ENCODE measurements at regions not wholly inside any gene's neighbourhood (a gene's known extent, or its start where the extent isn't known, plus 50 kb on each side); places are given as distances from the start of the nearest gene placed in this dataset.

DNA sequence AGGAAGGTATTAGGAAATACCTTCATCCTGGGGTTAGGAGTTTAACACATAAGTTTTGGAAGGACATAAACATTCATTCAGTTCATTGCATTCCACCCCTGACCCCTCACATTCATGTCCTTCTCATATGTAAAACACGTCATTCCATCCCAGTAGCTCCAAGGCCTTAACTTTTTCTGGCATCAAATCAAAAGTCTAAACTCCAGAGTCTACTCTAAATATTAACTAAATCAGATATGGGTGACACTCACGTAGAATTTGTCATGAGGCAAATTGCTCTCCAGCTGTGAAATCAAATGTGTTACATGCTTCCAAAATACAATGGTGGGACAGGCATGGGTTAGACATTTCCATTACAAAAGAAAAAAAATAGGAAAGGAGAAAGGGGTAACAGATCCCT lies 298.2 kb upstream of the LRRC7 start:
- no peak for DNase-seq

DNA sequence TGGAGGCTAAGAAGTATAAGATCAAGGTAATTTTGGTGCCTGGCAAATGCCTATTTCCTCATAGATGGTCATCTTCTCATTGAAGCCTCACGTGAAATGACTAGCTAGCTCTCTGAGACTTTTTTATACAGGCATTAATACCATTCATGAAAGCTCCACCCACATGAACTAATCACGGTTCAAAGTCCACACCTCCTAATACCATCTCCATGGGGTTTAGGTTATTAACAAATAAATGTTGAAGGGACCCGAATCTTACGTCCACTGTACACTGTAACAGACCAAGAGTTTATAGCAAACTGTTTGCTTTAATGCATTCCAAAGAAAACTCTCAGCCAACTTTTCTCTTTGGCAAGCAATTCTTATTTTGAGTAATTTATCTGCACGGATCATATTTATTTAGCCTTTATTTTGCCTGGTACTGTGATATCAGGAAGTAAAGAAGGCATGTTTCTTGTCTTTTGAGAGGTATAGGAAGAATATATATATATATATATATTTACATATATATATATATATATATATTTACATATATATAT lies 296.1 kb upstream of the LRRC7 start:
- DNase-seq: no peak

DNA sequence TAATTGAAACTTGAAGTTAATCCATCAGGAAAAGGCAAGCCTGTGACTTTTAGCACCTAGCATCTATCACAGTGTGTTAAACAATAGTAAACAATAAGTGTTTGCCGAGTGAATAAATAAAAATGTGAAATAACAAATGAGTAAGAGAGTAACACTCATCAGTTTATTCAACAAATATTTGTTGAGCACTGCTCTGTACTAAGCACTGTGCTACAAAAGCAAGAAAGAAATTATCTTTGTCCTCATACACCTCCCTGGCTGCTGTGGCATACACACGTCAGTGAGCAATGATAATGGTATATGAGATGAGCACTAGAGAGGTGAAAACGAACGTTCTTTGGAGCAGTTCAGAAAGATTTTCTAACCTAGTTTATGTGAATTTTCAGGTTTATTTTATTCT lies 295.0 kb upstream of the LRRC7 start:
- DNase-seq: no peak

DNA sequence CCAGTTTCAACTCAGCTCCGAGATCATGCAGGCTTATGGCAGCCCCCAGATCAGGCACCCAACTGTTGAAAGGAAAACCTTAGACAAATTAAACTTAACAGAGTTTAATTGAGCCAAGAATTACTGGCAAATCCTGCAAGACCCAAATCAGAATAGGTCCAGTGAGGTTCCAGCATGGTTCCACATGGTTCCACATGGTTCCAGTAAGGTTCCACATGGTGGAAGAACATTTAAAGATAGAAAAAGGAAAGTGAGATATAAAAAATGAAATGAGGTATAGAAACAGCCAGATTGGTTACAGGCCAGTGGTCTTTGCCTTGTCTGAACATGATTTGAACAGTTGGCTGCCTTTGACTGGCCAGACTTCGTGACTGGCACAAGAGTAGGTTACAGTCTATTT lies 288.8 kb upstream of the LRRC7 start:
- DNase-seq: no peak

DNA sequence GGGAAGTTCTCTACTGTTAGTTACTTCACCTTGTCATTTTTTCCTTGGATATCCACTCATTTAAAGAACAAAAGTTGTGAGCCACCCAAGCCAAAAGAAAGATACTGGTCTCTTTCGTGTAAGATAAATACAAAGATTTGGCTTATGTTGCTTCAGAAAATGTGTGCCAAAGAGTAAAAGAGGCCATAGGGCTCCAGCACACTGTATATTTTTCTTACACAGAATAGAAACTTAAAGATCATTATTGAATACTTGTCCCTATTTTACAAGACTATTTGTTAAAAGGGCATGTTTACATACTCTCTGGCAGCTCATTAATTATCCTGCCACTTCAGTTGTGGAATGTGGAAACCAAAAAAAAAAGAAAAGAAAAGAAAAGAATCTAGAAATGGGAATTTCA lies 284.2 kb upstream of the LRRC7 start:
- DNase-seq: no peak

DNA sequence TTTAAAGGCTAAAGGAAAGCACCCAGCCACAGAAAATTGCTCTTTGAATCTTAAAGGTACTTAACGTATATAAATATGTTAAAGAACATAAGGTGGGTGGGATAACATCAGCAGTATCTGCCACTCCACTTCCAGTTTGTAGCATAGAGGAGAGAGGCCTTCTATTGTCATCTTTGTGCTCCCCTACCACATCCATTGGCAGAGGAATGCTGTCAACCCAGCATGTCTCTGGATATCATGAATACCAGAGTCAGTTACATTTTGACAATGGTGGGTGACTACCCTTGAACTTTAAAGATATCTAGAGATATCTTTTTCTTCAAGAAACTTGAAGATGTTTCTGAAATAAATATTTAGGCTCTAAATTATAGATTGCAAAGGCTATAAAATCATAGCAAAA lies 283.2 kb upstream of the LRRC7 start:
- DNase-seq: no peak

DNA sequence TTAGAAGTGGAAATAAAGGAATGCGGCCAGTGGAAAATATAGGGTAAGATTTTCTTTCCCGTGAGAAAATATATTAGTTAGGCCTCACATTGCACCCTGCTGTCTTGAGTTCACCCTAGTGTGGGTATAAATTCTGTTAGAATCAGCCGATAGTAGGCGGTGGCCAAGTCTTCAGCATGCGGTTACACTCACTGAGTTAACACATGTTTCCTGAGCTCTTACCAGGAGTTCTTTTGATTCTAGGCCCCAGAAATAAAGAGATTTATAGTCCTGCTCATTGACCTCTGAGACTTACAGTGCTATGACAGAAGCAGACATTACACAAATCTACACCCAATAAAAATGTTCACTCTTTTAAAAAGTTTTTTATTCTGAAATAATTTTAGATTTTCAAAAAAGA lies 279.3 kb upstream of the LRRC7 start:
- no peak for DNase-seq

DNA sequence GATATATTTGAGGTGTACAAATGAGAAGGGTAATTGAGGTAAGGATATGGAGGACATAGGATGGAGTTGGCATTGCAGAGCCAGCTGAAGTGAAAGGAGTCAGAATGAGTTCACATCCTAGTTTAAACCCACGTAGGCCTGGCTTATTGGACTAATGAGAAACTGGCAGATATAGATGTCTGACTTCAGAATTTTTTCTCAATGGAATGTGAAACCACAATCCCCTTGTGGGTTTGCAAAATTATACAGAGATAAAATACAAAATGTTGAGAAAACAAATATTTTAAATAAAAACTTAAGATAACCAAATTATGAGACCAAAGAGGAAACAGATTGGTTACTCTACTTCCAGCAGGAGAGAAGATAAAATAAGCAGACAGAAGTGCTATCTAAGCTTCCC lies 277.4 kb upstream of the LRRC7 start:
- DNase-seq: no peak

DNA sequence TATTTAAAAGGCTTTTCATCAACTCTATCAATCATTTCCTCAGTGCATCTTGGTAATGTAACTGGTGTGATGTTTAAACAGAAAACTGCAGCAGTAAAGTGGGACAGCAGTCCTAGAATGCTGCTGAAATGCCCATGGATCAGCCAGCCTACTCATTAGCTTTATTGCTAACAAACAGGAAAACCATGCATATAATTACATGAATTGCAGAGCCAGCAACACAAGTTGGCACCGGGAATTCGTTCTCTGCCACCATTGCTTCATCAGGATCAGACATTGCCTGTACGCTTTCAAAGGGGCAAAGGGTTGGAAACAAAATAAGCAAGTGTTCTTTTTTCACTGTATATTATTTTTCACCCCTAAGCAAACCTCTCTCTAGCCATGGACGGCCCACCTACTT lies 276.2 kb upstream of the LRRC7 start:
- DNase-seq: no peak

DNA sequence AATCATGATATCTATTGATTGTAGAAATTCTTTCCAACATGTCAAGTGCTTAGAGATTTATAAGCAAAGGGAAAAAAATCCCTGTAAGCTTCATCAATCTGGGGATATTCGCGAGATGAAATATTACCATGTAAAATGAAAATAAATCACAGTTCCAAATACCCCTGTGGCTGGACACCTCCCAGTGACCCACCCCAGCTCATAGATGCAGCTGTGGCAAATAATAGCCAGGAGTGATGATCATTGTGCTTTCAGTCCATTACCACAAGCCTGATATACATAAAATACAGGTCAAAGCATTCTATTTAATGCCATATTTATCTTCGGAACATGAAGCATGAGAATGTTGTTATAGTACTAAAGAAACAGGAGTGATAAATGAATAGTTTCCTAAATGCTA lies 274.9 kb upstream of the LRRC7 start:
- DNase-seq: no peak

DNA sequence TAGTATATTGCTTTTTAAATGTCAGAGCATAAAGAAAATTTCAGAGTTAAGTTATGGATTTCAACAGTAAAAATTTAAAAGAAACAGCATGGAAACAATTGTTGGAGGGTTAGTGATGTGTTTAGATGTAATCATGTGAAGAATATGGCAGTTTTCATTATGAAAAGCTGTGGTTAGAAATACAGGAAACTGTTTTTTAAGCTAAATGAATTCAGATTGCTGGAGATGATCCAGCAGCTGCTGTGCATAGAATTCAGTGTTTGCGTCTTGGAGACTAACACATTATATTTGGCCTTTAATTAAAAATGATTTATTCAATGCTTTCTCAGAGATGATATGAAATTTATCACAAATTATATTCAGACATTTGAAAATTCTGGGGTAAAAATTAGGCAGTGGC lies 273.6 kb upstream of the LRRC7 start:
- no peak for DNase-seq

DNA sequence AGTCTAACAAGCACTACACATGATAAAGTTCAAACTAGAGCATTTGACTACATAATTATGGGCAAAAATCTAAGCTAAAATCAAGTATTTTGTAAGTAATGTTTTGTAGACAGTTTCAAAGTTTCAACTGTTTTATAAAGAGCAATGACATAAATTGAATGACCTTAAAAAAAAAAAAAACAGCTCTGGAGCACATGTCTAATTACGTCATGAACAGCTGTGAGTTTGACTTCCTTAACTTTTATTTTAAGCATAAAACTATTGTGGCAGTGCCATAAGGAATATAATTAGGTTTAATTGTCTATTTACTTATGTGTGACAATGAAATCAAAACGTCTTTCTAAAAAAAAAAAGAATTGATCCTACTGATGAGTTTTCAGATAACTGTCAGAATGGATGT lies 272.5 kb upstream of the LRRC7 start:
- DNase-seq: no peak

DNA sequence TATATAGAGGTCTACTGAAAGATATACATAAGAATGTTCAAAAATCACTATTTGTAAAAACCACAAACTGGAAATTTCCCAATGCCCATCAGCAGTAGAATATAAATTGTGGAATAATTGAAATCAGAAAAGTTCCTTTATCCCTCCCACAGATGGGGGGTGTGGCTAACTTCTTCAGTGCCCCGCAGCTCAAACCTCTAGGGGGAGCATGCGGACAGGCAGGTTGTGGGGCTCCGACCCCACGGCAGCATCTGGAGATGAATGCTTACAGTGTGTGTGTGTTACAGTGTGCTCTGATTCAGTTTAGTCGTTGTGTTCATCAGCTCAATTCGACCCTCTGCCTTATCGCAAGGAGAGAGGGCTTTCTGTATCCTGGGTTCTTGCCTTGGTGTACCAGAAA lies 262.1 kb upstream of the LRRC7 start:
- DNase-seq: no peak

DNA sequence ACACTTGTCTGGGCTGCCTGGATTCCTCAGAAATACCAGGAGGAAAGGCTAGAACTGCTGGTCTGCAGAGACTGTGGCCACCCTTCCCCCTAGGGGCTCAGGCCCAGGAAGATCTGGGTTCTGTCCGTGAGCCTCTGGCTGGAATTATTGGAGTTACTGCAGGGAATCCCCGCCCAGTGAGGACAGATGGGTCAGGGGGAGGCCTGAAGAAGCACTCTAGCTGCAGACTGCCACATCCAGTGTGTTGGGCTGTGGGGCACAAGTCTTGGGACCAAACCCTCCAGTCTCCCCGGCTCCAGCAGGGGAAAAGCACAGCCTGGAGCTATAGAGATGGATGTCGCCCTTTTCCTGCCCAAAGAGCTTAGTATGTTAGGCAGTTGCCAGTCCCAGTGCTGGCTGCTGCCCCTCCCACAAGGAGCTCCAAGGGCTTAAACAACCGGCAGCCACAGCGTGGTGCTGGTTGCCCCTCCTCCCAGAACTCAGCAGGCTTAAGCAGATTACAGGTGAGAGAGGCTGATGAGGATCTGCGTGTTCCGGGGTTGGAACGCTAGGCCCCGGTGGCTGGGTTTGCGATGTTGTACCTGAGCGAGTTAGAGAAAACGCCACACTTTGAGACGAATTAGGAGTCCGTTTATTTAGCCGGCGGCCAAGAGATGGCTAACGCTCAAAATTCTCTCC lies 255.5 kb upstream of the LRRC7 start:
- no peak for DNase-seq

DNA sequence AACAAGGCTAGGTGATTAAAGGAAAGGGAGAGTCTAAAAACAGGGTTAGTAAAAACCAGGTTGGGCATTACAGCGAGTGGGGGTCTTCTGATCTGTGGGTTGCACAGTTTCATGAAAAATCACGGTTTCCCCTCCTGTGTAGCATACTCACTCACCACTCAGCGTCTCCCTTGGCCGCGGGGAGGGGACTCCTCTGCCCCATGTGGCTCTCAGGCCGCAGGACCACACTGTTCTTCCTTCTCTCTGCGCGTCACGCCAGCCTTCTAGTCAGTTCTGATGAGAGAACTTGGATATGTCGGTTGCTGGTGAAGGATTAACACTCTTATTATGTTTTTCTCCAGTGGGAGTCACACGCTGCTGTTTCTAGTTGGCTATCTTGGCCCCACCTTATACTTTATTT lies 254.6 kb upstream of the LRRC7 start:
- no peak for DNase-seq

DNA sequence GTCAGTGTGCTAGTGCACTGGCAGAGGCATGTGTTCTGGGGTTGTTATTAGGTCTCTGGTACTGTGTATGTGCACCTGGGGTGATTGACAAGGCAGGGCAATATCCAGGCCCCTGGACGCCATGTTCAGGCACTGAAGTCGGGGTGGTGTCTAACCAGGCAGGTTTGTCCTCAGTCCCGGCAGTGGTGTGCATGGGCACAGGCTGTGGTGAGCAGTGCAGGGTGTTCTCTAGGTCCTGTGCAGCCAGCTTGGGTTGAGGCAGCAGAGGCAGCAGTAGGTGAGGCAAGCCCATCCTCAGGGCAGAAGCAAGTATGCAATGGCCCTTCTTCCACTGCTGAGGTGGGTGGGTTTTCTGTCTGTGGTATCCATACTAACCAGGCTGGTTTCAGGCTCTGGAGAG lies 252.3 kb upstream of the LRRC7 start:
- no peak for DNase-seq

DNA sequence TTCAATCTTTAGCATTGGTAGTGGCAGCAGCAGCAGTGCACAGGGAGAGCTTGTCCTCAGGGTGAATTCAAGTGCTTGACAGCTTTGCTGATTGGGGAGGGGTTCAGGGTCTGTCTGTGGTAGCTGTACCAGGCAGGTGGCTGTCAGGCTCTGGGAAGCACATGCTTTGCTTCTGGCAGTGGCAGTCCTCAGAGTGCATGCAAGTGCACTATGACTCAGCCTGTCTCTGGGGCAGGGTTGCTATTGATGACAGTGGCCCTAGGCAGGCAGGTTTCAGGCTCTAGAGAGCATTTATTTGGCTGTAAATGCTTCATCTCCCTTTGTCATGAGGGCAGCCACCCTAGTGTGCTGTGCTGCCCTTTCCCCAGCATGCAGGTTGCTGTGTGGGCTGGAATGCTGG lies 251.9 kb upstream of the LRRC7 start:
- no peak for DNase-seq

DNA sequence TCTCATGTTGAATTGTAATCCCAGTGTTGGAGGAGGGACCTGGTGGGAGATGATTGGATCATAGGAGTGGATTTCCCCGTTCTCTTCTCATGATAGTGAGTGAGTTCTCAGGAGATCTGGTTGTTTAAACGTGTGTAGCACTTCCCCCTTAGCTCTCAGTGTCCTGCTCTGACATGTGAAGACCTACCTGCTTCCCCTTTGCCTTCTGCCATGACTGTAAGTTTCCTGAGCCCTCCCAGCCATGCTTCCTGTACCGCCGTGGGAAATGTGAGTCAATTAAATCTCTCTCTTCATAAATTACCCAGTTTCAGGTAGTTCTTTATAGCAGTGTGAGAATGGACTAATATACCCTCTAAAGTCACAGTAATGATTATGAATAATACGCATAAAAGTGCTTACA lies 248.4 kb upstream of the LRRC7 start:
- DNase-seq: no peak

DNA sequence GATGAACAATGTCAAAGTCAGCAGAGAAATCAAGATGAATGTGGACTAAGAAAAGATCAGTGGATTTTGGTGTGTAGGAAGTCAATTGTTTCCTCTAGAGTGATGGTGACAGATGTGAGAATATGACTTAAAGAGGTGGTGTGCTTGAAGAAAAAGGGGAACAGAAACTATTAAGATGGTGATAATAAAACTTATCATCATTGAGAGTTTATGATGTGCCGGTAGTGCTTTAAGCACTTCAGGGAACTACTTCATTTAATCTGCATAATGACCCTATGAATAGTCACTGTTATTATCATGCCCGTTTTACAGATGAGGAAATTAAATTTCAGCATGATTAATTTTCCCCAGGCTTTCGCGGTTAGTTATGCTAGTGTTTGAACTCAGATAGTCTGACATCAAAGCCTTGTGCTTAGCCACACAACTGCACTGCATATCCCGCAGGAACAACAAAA lies 246.9 kb upstream of the LRRC7 start:
- no peak for DNase-seq

DNA sequence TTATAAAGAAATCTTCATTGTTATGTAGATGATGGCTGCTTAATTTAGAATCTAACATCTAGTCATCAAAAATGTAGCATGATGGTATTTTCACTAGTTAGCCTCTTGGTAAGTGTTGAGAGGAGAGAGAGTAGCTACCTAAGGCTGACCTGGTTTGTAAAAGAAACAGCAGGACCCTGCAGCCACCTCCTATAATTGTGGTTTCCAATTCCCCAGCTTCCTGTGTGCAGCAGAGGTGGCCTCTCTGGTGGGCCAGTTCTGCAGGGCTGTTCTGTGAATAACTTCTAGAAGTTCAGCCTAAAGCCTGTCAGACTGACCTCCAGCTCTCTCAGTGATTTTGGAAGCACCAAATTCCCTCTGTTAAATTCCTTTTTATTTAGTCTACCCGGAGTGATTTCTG lies 246.4 kb upstream of the LRRC7 start:
- no peak for DNase-seq

DNA sequence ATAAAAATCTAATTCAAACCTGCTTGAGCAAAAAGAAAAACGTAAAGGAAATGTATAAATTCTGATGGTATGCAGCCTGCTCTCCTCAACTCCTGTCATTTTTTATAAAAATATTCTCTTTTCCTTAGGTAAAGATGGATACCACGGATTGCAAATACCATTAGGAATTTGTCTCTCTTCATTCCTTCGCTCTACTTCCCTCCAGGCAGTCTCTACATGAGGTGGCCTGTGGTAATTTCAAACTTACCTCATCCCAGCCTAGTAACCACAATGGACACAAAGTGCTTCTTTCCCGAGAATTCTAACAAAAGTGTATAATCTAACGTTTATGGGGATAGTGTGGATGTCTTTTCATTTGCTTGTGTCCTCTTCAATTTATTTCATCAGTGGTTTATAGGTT lies 239.5 kb upstream of the LRRC7 start:
- DNase-seq: no peak

DNA sequence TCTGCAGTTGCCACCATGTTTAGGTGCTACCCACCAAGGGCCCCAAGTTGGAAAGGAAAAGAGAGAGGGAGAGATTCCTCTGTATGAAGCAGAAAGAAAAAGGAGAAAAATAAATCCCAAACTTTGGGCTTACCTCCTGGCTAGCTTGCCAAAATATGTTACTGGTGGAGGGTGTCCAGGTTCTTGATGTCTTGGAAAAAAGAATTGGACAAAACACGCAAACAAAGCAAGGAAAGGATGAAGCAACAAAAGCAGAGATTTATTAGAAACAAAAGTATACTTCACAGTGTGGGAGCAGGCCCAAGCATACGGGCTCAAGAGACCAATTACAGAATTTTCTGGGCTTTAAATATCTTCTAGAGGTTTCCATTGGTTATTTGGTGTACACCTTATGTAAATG lies 204.5 kb upstream of the LRRC7 start:
- no peak for DNase-seq

DNA sequence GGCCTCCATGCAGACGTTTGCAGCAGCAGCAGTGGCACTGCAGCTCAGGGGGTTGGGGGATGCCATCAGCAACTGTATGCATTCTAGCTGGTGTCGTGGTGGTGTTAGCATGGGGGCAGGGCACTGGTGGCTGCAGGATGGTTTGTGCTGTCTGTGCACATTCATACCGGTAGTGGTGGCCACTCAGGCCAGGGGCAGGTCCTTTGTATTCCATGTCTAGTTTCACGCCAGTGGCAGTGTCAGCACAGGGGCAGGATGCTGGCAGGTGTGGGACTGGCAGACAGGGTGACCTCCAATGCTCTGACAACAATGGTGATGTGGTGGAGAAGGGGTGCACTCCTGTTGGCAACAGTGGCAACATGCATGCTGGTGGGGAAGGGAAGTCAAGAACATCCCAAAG lies 194.2 kb upstream of the LRRC7 start:
- DNase-seq: no peak

DNA sequence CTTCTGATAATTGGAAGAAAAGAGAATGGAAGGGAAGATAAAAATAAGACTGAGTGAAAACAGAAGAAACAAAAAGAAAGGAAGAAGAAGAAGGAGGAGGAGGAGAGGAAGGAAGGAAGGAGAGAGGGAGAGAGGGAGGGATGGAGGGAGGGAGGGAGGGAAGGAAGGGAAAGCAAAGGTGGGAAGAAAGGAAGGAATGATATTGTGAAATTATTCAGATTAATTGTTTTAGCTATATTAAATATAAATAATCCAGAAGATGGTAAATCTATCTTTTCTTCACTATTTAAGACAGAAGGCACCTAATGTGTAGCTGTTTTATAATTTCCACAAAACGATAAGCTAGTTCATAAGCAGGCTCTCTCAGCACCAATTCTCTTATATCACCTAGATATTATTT lies 191.3 kb upstream of the LRRC7 start:
- DNase-seq: no peak

DNA sequence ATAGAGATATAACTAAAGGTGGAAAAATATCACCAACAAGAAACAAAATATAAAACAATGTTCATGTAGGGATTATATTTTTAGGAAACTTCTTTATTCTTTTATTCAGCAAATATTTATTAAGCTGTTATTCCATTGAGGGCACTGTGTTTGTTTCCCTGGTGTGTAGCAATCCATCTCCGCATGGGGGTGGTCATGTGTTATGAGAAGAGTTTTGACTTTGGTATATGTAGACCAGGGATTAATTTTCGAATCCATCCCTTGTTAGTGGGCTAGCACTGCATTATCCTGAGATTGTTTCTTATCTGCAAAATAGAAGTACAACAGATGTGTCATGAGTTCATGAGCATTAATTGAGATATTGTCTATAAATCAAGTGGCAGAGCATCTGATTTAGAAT lies 190.2 kb upstream of the LRRC7 start:
- DNase-seq: no peak

DNA sequence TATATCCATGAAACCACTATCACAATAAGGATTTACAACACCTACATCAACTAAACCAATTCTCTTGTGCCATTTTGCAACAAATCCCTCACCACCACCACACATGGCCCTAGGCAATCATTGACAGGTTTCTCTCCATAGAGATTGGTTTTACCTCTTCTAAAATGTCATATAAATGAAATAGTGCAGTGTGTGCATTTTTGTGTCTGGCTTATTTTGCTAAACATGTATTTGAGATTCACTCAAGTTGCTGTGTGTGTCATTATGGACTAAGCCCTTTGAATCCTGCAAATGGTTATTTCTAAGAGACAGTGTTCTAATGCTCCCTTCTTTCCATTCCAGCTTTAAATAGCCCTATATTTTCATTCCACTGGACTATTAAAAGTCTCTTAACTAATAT lies 179.7 kb upstream of the LRRC7 start:
- DNase-seq: no peak
